H7 (cell line): ENCODE measurements at regions not wholly inside any gene's neighbourhood (a gene's known extent, or its start where the extent isn't known, plus 50 kb on each side); places are given as distances from the start of the nearest gene placed in this dataset.

Experiments
- DNase-seq: peaks from one replicate; pipeline ENCODE4 v3.0.0; 2012
- H3K27me3 ChIP-seq: 2 replicates; pipeline ENCODE4 v1.6.0; 2011; ENCODE audit warnings: mild to moderate bottlenecking, low read length; ENCODE audit not compliant: control insufficient read depth, insufficient read depth
- H3K36me3 ChIP-seq: replicated peaks from 2 replicates; pipeline ENCODE4 v1.5.1; 2011; ENCODE audit warnings: low read length; ENCODE audit not compliant: control insufficient read depth, insufficient read depth
- H3K4me3 ChIP-seq: 2 replicates; pipeline ENCODE4 v1.5.1; 2011; ENCODE audit warnings: low read depth, mild to moderate bottlenecking, control low read depth, low read length, moderate library complexity; ENCODE audit not compliant: insufficient read depth

DNA sequence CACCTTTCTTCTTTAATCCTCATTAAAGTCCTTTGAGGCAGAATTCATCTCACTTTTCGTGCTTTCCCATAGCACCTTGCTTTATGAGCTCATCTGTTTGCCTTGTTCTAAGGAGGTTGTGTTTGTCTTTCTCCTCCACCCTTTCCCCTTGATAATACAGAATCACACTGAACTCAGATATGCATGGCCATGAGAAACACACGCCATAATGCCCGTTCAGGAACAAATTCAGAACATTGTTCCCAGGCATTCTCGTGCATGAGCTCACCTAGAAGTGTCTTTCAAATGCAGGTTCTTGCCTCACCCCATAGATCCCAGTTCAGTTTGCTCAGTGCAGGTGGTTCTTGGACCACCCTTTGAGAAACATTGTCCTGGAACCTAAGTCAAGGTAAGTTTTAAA, 71.1 kb downstream of the TMEM114 start:
- no peaks in the 10 kb centered on the region for H3K36me3 ChIP-seq
- DNase-seq = no peak
- H3K4me3 ChIP-seq = no peak overlapping the region
- peaks cover 3% of the 10 kb centered on the region; the same call in 1 of the 2 replicates for H3K27me3 ChIP-seq

DNA sequence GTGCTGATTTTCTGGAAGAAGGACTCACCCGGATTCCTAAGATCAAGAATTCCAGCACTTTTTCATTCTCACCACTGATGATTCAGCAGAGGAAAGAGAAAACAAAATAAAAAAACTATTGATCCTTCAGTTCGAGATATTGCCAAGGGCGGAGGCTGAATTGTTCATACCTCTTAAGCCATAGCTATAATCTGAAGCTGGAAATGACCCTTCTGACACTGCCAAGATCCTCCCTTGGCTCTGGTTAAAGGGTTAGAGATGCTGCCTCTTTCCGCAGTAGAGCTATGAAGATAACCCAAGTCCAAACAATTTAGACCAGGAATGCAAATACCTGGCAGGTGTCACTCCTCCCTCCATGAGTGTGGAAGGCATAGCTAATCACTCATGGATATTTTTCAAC, 73.0 kb downstream of the TMEM114 start:
- peaks cover 4% of the 10 kb centered on the region; the same call in 1 of the 2 replicates for H3K27me3 ChIP-seq
- H3K36me3 ChIP-seq = no peaks in the 10 kb centered on the region
- no peak for DNase-seq
- no peak overlapping the region for H3K4me3 ChIP-seq

DNA sequence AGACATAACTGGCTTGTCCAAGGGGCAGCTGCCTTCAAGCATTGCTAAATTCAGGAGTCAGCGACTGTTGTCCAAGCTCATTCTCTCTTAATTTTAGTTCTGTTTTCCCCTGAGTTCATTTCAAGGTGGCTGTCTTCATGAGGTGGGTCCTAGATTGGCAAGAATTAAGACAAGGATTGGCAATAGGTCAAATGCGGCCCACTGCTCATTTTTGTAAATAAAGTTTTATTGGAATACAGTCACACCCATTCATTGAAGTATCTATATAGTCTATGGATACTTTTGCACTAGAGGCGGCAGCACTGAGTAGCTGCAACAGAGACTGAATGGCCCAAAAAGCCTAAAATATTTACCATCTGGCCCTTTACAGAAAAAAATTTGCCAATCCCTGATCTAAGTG, 73.8 kb downstream of the TMEM114 start:
- no peak for DNase-seq
- H3K36me3 ChIP-seq = no peaks in the 10 kb centered on the region
- H3K4me3 ChIP-seq = no peak overlapping the region
- peaks cover 4% of the 10 kb centered on the region; the same call in 1 of the 2 replicates for H3K27me3 ChIP-seq

DNA sequence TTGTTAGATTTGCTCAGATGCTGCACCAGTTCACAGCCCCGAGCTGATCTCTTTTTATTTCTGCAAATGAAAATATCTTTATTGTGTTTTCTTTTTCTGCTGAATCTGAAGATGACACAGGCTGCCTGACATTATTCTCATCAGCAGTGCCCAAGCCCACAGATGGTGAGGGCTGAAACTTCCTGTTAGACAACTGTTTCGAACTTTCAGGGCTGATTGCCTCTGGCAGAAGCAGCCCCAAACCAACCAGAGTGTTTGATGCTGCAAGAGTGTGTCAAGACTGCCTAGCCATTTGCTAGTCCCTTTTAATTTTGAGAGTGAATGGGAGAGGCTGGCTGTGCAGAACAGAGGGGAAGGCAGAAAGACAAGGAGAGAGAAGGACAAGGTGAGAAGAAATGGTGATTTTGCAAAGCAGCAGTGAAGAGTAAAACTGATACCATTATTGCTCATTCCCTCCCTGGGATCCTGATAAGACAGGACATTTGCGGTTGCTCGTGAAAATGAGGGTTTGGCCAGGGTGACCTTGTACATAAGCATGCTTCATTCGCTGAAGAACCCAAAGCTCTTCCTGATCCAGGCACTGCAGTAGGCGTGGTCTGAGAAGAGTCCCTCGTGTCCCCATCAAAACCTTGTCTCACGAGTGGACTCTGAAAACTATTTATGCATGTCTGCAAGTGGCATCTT, 77.2 kb downstream of the TMEM114 start:
- H3K36me3 ChIP-seq = no peaks in the 10 kb centered on the region

DNA sequence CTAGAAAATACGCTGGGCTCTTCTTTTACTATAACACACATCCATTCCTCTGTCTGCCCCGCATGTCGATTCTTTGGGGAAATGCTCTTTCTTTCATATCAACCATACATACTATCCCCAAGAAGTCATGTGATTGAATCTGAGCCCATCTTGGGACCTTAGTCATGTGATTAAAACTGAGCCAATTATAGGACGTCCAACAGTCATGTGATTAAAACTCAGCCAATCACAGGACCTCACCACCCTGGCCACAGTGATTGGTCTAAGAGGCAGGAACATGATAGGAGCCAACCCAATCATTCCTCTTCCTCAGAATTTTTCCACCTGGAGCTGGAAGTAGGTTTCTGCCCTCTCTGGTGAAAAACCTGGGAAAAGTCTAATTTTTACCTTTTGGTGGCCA, 78.8 kb downstream of the TMEM114 start:
- DNase-seq = no peak
- Histone ChIP-seq H3K36me3 (no peaks in the 10 kb centered on the region), H3K4me3 (no peak overlapping the region), H3K27me3 (peaks cover 33% of the 10 kb centered on the region)

More for the DNA sequence above, 77.2 kb downstream of the TMEM114 start:
- DNase-seq = no peak
- Histone ChIP-seq H3K4me3 (no peak overlapping the region), H3K27me3 (peaks cover 17% of the 10 kb centered on the region)

DNA sequence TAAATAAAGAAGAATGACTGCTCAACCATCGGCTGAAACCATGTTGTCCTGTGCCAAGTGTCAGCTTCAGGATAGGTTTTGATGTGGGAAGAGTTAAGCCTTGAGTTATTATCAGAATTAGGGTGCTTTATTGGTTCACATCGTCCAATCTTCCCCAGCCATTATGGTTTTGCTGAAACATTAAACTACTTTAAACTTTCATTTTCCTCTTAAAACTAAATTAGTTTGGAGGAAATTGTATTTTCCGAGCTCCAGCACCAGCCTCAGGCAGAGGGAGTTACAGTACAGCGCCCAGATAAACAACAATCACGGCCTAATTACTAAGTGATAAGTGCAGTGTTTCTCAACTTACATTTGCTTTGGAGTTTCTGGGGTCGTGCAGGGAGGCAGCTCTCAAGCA, 80.2 kb downstream of the TMEM114 start:
- H3K27me3 ChIP-seq = peaks cover 44% of the 10 kb centered on the region

DNA sequence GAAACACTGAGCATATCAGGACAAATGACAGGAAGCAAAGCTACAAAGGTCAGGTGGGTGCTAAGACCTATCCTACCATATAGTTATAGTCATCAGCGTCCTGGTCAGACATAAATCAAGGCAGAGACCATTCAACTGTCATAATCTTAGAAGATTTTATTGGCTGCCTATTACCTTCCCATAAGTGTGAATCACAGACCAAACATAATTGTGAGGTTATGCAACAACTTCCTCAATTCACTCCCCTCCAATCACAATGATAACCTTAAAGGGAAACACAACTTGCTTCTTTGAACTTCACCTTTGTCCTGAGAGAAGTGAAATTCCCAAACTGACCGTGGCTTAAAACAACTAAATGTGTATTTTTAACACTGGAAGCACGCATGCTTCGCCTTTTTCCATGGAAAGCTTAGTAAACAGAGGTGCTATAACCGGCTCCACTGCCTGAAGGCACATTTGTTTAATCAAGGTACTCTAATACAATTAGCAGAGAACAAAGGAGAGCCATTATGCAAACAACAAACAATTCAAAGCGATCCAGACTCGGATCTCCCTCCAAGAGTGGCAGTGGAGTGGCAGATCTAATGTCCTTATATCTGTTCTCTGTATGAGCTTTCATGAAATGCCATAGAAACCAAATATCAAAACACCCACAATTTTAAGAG, 84.9 kb downstream of the TMEM114 start:
- H3K4me3 ChIP-seq = no peak overlapping the region
- no peak for DNase-seq
- H3K27me3 ChIP-seq = peaks cover 64% of the 10 kb centered on the region
- no peaks in the 10 kb centered on the region for H3K36me3 ChIP-seq

More for the DNA sequence above, 80.2 kb downstream of the TMEM114 start:
- H3K36me3 ChIP-seq = no peaks in the 10 kb centered on the region
- no peak overlapping the region for H3K4me3 ChIP-seq
- DNase-seq = no peak

DNA sequence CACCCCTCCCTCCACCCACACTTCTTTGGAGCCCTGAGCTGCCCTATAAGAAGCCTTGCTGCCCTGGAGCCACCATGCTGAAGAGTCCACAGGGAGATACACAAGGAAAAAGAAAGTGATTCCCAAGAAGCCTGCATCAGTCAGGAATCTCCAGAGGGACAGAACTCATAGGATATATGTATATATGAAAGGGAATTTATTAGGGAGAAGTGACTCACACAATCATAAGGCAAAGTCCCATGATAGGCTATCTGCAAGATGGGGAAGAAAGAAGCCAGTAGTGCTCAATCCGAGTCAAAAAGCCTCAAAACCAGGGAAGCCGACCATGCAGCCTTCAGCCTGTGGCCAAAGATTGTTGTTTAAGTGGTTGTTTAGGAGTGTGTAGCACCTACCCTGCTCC, 87.9 kb downstream of the TMEM114 start:
- Histone ChIP-seq H3K27me3 (peaks cover 49% of the 10 kb centered on the region), H3K4me3 (no peak overlapping the region)
- no peak for DNase-seq

DNA sequence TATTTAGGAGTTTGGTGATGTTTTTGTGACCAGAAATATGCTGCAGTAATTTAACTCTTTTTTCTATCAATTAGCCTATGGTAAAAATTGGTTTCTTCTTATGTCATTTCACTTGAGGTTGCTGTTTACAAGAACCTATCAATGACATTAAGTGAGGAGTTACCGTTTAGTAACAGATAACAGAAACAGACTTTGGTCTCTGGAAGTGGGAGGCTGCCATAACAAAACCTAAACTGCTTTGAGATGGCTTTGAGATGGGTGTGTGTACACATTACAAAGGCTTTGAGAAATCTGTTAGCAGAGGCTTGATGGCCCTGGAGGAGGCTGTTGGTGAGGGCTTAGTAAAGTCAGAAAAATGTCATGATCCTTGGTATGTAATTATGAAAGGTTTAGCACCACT, 90.0 kb downstream of the TMEM114 start:
- no peak for DNase-seq
- H3K36me3 ChIP-seq = no peaks in the 10 kb centered on the region
- H3K4me3 ChIP-seq = no peak overlapping the region
- H3K27me3 ChIP-seq = peaks cover 29% of the 10 kb centered on the region

More for the DNA sequence above, 87.9 kb downstream of the TMEM114 start:
- H3K36me3 ChIP-seq = no peaks in the 10 kb centered on the region

DNA sequence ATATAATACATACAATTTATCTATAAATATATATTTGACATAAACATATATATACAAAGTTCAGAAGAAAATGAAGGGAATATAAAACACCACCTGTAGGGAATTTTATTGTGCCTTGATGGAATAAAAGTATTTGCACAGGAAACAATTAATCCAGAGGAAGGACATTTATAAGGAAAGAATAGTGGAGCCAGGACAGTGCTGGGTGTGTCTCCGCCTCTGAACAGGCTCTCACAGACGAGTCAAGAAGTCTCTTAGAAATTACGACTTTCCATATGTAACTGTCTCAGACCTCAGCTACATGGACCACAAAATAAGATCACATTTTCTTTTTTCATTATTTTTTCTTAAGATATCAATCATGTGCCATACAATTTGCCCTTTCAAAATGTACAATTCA, 93.9 kb downstream of the TMEM114 start:
- no peak for DNase-seq
- H3K27me3 ChIP-seq = peaks cover 3% of the 10 kb centered on the region; the same call in 1 of the 2 replicates
- H3K36me3 ChIP-seq = no peaks in the 10 kb centered on the region
- H3K4me3 ChIP-seq = no peak overlapping the region

DNA sequence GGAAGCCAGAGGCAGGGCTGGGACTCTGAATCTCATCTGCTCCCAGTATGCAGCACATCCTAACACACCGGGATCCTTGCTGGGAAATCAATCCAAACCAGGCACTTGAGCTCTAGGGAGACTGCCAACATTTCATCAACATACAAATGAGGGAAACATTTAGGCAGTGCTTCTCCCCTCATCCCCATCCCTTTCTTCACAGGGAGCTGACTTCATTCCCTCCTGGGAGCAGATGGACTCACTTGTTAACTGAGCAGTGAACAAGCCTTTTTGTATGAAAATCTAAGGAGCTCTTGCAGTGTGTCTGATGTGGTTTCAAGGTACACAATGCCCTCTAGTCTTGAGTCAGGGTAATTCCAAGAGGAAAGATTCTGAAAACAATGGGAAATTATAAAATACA, 96.3 kb downstream of the TMEM114 start:
- DNase-seq = peak; percentile 38
- Histone ChIP-seq H3K27me3 (peaks cover 3% of the 10 kb centered on the region; the same call in 1 of the 2 replicates), H3K36me3 (no peaks in the 10 kb centered on the region), H3K4me3 (no peak overlapping the region)

DNA sequence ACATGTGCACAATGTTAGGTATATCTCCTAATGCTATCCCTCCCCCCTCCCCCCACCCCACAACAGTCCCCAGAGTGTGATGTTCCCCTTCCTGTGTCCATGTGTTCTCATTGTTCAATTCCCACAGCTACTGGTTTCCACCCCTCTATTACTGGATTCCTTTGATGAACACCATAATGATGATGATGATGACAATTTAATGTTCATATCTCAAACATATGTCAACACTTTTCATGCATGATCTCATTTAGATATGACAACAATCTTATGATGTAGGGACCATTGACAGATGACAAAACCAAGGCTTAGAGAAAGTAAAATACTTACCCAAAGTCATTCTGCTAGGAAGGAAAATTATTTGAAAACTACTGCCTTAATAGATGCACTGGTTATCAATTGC, 97.6 kb downstream of the TMEM114 start:
- no peak for DNase-seq
- H3K36me3 ChIP-seq = no peaks in the 10 kb centered on the region
- H3K4me3 ChIP-seq = no peak overlapping the region
- no peaks in the 10 kb centered on the region for H3K27me3 ChIP-seq

DNA sequence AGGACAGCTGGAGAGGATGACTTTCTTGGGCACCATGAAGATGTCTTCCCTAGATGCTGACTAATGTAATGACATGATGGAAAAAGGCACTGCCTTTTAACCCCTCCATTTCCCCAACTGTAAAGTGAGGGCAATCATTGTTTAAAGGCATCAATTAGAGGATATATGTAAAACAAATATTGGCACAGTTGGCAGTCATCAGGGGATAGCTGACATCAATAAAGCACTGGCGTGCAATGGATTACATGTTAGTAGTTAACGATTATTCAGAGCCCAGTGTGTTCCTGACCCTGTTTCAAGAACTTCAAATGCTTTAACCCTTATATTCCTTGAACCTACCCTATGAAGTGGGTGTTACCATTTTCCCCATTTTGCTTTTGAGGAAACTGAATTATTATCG, 100.7 kb downstream of the TMEM114 start:
- no peak for DNase-seq
- H3K27me3 ChIP-seq = no peaks in the 10 kb centered on the region; the same call in 1 of the 2 replicates

DNA sequence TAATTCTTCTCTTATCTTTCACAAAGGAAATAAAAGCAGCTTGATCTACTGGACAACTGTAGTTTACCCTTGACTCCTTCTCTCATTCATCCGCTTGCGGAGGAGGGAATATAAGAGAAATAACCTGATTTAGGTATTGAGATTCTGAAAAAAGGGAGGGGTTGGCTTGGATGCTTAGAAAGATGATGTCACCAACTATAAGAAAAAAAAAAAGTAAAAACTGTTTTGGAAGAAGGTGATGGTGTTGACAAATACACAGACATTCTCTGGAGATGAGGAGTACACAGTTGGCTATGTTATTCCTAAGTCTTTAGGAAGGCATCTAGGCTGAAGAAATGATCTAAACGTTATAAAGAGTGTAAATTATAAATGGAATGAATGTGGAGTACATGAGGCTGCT, 103.3 kb downstream of the TMEM114 start:
- H3K36me3 ChIP-seq = no peaks in the 10 kb centered on the region
- DNase-seq = no peak
- H3K27me3 ChIP-seq = peaks cover 15% of the 10 kb centered on the region
- H3K4me3 ChIP-seq = no peak overlapping the region

More for the DNA sequence above, 100.7 kb downstream of the TMEM114 start:
- no peaks in the 10 kb centered on the region for H3K36me3 ChIP-seq
- H3K4me3 ChIP-seq = no peak overlapping the region

DNA sequence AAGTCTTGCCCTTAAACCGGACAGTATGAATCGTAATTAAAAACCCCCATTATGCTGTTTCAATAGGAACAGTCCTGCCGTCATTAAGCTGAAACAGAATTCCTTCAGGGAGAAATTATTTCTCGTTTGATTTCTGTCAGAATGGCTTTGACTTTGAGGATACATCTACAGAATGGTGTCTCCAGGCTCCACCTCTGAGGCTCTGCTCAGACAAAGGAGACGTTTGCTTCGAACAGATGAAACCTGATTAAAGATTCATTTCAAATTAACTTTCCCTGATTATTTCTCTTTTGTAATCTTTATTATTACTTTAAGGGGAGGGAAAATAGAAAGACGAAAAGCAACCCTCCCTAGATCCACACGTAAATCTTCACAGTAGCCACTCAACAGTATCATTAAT, 106.9 kb downstream of the TMEM114 start:
- peaks cover 24% of the 10 kb centered on the region for H3K27me3 ChIP-seq

More for the DNA sequence above, 106.9 kb downstream of the TMEM114 start:
- no peak for DNase-seq
- Histone ChIP-seq H3K36me3 (no peaks in the 10 kb centered on the region), H3K4me3 (no peak overlapping the region)
